D341Med (cell line): ENCODE measurements at regions not wholly inside any gene's neighbourhood (a gene's known extent, or its start where the extent isn't known, plus 50 kb on each side); places are given as distances from the start of the nearest gene placed in this dataset.

ENCODE experiments used
- DNase-seq: peaks from one replicate; pipeline ENCODE4 v3.0.0; 2012; ENCODE audit warnings: low spot score

DNA sequence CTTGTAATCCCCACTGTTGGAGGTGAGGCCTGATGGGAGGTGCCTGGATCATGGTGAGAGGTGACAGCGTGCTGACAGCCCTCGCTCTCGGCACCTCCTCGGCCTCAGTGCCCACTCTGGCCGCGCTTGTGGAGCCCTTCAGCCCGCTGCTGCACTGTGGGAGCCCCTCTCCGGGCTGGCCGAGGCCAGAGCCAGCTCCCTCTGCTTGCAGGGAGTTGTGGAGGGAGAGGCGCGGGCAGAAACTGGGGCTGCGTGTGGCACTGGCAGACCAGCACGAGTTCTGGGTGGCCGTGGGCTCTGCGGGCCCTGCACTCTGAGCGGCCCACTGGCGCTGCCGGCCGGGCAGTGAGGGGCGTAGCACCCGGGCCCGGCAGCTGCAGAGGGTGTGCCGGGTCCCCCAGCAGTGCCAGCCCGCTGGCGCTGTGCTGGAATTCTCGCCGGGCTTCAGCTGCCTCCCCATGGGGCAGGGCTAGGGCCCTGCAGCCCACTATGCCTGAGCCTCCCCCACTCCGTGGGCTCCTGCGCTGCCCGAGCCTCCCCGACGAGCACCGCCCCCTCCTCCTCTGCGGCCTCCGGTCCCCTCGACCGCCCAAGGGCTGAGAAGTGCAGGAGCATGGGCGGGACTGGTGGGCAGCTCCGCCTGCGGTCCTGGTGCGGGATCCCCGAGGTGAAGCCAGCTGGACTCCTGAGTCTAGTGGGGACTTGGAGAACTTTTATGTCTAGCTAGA lies 197.1 kb downstream of the SPP2 start:
- no peak for DNase-seq

DNA sequence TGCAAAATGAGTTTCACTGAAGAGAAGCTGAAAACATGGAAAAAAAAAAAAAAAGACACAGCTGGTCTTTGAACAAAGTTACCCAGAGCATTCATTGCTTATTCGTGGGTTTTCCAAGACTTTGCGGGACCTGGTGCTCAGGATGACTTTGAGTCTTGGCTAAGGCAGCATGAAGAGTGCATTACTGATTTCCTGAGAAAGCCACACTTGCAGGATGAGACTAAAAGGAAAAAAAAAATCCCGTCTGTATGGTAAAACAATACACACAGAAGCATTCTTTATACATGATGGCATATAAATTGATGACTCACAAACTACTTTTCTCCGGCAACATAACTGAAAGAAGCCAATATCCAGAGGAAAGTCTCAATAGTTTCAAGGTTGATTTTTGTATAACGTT lies 195.4 kb downstream of the SPP2 start:
- DNase-seq: no peak

DNA sequence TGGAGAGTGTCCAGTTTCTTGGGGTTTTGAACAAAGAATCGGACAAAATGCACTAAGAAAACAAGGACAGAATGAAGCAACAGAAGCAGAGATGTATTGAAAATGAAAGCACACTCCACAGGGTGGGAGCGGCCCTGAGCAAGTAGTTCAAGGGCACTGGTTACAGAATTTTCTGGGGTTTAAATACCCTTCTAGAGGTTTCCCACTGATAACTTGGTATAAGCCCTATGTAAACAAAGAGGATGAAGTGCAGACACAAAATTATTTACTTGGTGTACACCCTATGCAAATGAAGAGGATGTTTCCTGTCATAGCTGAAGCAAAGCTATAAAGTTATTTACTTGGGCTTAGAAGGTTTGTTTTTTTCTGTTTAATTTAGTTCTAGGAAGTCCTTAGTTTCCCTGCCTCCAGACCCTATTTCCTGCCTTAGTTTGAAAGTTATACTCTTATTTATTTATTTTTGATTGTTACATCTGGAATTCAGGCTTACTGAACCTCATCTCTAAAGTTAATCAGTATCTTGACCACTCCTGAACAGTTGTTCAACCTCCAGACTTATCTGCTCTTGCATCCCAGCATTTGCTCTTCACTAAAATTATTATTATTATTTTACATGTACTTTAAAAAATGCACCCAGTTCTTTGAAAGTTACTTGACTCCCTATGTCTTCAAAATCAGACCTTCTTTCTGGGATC lies 193.5 kb downstream of the SPP2 start:
- no peak for DNase-seq

DNA sequence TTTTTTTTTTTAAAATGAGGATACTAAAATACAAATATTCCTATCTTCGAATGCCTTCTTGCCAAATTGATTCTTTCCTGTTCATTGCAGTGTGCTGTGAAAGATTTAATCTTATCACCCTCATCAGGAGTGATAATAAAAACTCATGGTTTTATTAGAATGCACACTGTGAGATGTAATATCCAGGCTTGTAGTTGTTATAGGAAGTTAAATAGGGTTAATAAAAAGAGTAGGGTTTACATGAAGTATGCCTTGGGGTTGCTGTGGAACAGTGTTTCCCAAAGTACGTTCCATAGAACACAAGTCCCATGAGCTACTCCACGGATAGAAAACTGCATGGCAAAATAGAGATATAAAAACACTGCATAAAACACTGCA lies 191.9 kb downstream of the SPP2 start:
- DNase-seq: no peak

DNA sequence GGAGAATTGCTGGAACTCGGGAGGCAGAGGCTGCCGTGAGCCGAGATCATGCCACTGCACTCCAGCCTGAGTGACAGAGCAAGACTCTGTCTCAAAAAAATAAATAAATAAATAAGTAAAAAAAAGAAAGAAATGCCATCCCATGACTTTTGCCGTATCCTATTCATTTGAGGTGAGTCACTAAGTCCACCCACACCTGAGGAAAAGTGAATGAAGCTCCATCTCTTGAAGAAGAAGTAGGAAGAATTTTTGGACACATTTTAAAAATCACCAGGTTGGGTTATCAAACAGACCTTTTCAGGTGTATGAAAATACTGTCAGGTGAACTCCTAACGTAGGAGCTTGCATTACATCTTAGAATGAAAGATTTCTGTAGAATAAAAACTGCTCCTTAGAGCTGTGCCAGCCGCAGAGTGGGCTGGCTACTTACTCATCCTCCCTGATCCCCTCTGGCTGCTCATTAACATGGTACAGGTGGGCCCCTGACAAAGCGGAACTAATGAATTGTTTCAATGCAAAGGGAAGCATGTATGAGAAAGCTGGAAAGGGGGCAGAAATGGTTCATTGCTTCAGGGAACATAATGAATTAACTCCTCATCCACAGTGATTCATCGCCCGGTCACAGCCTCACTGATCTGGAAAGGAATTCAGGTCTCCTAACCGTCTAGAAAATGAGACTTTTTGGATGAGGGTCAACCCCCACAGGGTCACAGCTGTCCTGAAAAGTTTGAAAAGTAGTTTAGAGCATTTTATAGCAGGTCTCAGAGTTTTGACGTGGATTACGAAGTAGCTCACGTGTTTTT lies 191.4 kb downstream of the SPP2 start:
- DNase-seq: no peak

DNA sequence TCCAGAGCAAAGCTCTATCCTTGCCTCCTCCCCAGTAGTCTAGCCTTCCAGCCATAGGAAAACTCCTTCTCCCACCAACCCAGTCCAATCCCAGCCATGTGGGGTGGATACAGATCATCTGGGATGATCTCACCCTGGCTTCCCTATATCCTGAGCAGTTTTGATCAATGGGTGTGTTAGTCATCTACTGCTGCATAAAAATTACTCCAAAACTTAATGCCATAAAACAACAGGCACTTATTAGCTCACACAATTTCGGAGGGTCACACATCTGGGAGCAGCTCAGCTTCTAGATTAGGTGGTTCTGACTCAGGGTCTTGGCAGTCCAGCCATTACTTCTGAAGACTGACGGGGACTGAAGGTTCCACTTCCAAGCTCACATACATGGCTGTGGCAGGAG lies 190.4 kb downstream of the SPP2 start:
- DNase-seq: no peak

DNA sequence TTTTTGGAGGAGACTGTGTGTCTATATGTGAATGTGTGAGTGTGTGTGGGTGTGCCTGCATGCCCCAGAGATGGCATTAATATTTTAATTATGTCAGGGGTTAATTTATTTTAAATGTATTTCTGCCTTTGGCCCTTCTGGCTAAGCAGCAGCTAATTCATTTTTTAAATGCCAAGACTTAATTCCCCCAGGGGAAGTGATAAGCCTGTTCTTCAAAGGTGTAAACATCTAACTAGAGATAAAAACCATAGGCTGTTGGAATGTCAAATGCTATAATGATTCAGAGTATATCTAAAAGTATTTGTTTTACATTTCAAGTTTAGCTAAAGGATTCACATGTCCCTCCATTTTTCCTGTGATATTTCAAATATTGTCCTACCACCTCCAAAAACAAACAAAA lies 184.7 kb downstream of the SPP2 start:
- DNase-seq: no peak

DNA sequence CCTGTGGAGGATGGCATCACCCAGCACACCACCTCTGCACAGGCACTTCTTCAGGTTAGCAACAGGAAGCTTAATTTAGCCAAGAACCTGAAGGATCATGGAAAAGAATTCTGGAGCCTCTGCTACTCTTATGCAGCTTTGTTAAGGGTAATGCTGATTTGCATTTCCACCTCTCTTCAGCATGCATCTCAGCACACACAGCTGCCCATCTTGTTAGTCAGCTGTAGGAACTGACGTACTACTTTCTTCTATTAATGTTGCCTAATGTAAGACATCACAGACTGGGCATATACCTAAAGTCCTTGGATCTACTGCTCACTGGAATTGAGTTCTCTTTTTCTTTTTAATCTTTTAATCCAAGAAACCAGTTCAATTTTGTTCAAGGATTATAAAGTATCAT lies 181.0 kb downstream of the SPP2 start:
- no peak for DNase-seq

DNA sequence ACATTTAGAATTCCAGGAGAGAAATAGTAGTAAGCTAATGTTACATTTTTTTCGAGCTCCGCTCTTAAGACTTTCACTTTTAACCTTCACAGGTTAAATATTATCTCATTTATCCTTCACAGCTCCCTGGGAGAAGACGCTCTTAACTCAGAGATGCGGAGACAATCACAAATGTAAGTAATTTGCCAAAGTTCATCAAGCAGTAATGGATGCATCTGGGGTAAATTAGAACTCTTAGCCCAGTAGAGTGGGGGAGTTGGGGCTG lies 168.5 kb downstream of the SPP2 start:
- DNase-seq: no peak

DNA sequence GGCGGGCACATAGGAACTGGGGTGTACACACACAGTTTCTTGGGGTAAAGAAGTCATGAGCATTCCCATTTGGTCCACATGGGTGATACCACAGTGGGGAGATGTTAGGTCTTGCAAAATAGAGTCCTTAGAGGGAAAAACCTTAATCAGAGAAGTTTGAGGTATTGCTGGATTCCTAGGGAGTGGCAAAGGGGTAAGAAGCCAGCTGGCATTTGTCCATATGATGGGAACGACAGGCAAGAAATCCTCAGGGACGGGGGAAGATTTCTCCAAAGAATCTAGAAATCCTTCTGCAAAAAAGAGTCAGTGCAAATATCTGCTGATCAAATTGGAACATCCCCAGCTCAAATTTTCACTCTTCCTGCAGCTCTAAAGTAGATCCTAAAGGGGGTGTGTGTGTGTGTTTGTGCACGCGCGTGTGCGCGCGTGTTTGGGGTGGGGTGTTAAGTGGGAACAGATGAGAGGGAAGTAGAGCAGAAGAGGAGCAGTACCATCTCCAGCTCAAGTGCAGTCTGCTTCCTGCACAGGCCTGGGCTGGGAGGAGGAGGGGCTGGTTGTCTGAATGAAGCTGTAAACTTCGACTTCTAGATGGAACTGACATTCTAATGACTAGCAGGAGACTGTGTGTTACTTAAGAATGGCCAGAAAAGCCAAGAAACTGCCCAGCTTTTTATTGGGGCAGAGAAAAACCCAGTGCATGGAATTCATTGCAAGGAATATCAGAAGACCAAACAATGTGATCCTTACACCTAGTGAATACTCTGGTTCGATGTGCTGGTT lies 168.0 kb downstream of the SPP2 start:
- DNase-seq: no peak

DNA sequence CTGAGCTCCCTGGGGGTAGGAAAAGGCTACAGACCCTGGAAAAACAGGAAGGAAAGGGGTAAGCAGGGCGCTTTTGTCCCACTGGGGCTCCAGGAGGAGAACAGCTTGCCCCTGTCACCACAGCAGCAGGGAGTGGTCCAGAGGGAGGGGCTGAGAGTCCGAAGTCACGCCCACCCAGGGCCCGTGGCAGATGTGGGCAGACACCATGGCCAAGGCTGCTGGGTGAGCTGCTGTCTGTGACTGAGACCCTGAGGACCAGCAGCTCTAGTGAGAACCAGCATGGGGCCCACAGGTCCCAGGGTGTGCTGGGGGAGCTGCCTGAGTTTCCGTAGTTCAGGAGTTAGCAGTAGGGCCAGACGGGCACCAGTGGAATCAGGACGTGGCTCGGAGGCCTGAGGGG lies 162.0 kb downstream of the SPP2 start:
- DNase-seq: no peak

DNA sequence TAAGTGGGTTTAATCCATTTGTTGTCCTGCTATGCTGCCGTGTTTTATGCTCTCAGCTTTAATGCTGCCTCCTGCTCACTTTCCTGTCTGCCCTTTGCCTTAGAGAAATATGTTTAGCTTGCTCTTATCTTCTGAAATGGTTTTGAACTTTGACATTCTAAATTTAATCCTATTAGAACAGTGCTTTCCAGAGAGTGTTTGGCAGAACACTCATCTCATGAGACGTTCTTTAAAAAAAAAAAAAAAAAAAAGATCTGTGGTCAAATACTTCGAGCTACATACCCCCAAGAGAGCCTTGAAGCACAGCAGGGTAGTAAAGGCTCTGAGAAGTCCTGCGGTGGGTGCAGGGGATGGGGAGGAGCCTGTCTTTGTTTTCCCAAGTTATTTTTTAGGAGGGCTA lies 161.3 kb downstream of the SPP2 start:
- DNase-seq: no peak

DNA sequence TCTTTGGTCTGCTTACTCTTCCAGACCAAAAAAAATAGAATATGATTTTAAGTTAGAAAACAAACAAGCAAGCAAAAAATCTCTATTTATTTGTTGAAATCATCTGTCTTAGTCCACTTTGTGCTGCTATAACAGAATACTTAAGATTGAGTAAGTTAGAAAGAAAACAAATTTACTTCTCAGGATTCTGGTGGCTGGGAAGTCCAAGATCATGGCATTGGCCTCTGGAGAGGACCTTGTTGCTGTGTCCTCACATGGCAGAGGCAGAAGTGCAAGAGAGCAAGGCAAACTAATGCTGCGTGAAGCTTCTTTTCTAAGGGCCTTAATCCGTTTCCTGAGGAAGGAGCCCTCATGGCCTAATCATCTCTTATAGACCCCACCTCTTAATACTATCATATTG lies 156.2 kb downstream of the SPP2 start:
- DNase-seq: no peak

DNA sequence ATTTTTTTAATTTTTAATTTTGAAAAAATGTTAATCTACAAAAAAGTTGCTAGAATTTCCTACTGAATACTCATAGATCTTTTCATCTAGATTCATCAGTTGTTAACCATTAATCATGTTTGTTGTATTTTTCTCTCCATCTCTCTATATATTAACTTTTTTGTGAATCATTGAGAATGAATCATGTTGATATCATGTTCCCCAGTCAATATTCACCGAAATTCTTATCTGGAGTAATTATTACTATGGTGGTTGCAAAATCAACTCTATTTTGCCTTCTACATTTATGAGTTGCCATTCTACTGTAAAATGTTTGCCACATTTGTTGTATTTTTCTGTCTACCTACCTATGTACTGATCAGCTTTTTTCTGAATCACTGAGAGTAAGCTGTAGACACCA lies 154.0 kb downstream of the SPP2 start:
- no peak for DNase-seq

DNA sequence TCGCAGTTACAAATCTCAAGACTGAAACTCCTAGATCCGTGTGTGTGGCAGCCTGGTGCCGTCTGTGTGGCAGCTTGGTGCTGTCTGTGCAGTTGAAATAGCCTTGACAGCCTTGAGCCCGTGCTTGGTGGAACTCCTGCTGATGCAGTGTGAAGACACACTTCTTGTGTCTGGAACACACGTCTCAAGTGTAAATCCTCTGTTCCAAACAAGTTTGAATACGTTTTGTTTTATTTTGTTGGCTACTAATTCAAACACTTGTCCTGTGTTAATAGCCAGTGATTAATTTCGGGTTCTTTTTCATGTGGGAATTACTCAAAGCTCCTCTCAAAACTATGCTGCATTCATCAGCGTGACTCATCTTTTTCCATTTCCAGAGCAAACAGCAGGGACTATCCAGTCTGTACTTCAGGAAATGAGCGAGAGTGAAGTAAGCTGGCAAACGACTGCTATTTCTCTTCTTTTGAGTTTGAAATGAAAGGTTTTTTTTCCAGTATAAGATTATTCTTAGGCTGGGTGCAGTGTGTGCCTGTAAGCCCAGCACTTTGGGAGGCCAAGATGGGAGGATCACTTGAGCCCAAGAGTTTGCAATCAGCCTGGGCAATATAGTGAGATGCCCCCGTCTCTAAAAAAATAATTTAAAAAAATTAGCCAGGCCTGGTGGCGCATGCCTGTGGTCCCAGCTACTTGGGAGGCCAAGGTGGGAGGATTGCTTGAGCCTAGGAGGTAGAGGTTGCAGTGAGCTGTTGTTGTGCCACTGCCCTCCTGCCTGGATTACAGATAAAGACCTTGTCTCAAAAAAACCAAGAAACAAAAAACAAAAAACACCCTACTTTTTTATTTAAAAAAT lies 152.9 kb downstream of the SPP2 start:
- DNase-seq: no peak

DNA sequence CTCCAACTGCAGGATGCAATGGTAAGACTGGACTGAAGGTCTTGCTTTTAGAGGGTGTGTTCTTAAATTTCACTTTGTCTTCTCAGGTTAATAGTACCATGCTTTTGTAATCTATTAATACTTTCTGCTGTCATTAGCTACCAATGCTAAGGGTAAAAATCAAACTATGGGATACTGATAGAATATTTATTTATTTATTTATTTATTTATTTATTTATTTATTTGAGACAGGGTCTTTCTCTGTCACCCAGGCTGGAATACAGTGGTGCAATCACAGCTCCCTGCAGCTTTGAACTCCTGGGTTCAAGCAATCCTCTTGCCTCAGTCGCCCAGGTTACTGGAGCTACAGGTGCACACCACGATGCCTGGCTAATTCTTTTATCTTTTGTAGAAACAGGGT lies 152.1 kb downstream of the SPP2 start:
- no peak for DNase-seq

DNA sequence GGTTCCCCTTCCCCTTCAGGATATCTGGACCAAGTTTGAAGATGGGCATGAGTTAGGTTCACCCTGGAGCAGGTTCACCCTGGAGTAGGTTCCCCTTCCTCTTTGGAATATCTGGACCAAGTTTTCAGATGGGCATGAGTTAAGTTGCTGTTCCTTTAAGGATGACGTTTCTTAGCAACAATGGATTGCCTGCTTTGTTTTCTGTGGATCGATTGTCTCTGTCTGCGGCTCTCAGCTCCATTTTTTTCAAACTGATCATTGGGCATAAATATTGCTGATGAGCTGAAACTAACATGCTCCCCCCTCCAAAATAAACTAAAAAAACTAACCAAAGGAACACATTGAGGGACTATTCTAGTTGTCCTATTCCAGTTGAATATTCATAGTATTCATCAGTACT lies 149.5 kb downstream of the SPP2 start:
- DNase-seq: no peak

DNA sequence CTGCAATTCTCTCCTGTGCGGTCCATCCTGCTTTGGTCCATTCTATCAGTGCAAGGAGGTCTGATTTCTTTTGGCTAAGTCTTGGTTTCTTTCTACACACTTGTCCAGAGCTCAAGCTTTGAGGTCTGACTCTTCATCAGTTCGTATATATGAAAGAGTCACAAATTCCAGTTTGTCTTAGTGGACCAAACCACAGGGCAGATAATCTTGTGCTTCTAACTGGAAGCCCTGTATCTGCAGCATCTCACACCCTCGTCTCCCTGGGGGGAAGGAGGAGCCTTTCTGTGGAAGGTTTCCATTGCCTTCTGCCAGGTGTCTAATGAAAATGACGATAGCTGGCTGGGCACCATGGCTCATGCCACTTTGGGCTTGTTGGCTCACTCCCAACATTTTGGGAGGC lies 148.5 kb downstream of the SPP2 start:
- no peak for DNase-seq

DNA sequence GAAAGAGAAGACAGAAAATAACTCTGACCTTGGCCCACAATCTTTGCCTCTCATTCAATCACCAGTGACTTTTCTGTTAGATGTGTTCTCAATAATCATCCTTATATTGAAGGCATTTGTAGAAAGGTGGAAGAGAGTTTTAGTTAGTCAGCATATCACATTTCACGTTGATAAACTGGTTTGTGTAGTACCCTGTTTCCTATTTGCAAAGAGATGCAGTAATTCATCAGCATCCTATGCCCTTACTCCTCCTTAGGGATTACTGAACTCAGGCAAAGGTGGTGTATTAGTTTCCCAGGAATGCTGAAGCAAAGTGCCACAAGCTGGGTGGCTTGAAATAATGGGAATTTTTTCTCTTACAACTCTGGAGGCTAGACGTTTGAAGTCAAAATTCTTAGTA lies 145.0 kb downstream of the SPP2 start:
- DNase-seq: no peak

DNA sequence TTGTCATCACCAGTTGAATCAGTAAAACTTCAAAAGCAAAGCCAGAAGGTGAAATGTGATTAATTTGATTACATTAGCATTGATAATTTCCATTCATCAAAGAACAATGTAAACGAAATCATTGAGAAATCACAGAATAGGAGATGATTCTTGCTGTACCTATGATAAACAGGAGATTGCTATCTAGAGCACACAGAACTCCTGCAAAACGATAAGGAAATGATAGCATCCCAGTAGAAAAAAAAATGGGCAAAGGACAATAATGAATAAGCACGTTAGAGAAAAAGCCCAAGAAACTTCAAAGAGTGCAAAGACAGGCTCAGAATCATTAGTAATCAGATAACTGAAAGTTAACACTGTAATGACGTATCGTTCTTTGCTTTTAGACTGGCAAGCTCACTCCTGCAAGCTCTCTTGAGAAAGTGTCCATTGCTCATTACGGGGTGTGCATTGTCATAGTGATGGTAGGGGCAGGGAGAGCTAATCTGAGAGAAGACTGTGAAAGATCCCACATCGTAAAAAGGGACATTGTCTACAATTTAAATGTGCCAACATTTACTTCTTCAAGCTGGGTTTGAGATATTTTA lies 143.6 kb downstream of the SPP2 start:
- DNase-seq: no peak

DNA sequence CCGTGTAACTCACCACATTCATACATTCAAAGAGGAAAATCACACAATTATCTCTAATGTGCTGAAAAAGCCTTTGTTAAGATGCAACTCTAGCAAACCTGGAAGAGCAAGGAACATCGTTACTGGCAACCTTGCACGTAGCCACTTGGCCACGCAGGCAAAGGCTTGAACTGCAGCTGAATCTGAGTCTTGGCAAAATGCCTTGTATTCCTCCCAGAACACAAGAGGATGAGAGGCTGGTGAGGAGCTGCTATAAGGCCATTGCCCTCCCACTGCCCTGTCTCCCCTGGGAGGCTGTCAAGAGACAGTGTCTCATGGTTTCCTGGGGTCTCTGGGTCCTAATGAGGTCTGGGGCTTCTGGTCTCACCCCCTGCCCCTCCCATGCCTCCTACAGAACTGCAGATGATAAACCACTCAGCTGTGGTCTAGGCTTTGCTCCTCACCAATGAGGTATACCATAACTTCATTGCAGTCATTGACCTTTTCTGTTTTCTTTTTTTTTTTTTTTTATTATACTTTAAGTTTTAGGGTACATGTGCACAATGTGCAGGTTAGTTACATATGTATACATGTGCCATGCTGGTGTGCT lies 141.4 kb downstream of the SPP2 start:
- no peak for DNase-seq
